NB4 (cell line): ENCODE measurements at regions not wholly inside any gene's neighbourhood (a gene's known extent, or its start where the extent isn't known, plus 50 kb on each side); places are given as distances from the start of the nearest gene placed in this dataset.

Source experiments
- POLR2A ChIP-seq: IDR thresholded peaks from 2 replicates; pipeline ENCODE4 v1.6.1; 2011; ENCODE audit warnings: mild to moderate bottlenecking; ENCODE audit not compliant: insufficient read length; ENCODE audit errors: extremely low read depth
- TF ChIP-seq, protein P1 (sequence below): IDR thresholded peaks from one replicate; pipeline ENCODE4 v1.5.1; 2012; ENCODE audit warnings: low read depth, low read length

DNA sequence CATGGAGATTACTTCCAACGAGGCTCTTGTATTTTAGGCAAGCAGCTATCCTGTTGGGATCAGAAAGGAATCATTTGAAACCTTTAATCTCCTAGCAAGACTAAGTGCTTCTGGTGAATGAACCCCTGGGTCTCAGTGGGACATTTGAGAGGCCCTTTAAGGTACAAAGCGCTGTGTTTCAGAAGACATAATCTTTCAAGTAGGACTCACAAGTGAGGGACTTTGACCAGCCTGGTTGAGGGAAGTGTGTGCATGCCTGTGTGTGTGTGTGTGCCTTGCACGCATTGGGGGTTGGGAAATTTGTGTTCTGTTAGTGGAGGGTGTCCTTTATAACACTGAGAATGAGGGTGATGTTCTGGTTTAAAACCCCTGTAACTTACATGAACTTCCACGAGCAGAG lies 64.4 kb upstream of the KCNG1 start:
- TF ChIP-seq, protein P1, sequence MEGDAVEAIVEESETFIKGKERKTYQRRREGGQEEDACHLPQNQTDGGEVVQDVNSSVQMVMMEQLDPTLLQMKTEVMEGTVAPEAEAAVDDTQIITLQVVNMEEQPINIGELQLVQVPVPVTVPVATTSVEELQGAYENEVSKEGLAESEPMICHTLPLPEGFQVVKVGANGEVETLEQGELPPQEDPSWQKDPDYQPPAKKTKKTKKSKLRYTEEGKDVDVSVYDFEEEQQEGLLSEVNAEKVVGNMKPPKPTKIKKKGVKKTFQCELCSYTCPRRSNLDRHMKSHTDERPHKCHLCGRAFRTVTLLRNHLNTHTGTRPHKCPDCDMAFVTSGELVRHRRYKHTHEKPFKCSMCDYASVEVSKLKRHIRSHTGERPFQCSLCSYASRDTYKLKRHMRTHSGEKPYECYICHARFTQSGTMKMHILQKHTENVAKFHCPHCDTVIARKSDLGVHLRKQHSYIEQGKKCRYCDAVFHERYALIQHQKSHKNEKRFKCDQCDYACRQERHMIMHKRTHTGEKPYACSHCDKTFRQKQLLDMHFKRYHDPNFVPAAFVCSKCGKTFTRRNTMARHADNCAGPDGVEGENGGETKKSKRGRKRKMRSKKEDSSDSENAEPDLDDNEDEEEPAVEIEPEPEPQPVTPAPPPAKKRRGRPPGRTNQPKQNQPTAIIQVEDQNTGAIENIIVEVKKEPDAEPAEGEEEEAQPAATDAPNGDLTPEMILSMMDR = no peak
- no peak for TF ChIP-seq POLR2A
